Liver (tissue), 8 donors: ENCODE measurements at regions not wholly inside any gene's neighbourhood (a gene's known extent, or its start where the extent isn't known, plus 50 kb on each side); places are given as distances from the start of the nearest gene placed in this dataset.

ENCODE experiments used
- DNase-seq: peaks from one replicate; pipeline ENCODE4 v3.0.0-alpha.2; 2017; ENCODE audit warnings: low spot score
- H3K27ac ChIP-seq, 2 donors: one replicate each; pipeline ENCODE4 v1.7.0; 2013; ENCODE audit warnings: inconsistent platforms in 2 of 2, low read length in 2 of 2, control low read depth in 1 of 2, low read depth in 1 of 2, mild to moderate bottlenecking in 1 of 2
- H3K27me3 ChIP-seq, 4 donors: one replicate each; pipeline versions ENCODE4 v1.6.1 to v1.7.0; 2013; ENCODE audit warnings: low read length in 3 of 4, inconsistent platforms in 1 of 4, mild to moderate bottlenecking in 1 of 4, moderate library complexity in 1 of 4; ENCODE audit not compliant: control insufficient read depth in 4 of 4, insufficient read depth in 4 of 4
- H3K36me3 ChIP-seq, 4 donors: one replicate each; pipeline versions ENCODE4 v1.6.1 to v1.7.0; 2013; ENCODE audit warnings: low read length in 3 of 4, mild to moderate bottlenecking in 3 of 4, low read depth in 1 of 4, moderate library complexity in 1 of 4; ENCODE audit not compliant: control insufficient read depth in 4 of 4, insufficient read depth in 3 of 4
- H3K4me1 ChIP-seq, 4 donors: one replicate each; pipeline versions ENCODE4 v1.6.1 to v1.7.0; 2013; ENCODE audit warnings: low read length in 3 of 4, mild to moderate bottlenecking in 3 of 4, moderate library complexity in 1 of 4; ENCODE audit not compliant: control insufficient read depth in 4 of 4, insufficient read depth in 4 of 4
- H3K4me3 ChIP-seq, 3 donors: one replicate each; pipeline versions ENCODE4 v1.6.1 to v1.7.0; 2013; ENCODE audit warnings: low read length in 3 of 3, control low read depth in 1 of 3, low read depth in 1 of 3, mild to moderate bottlenecking in 1 of 3
- H3K9ac ChIP-seq, 2 donors: one replicate each; pipeline ENCODE4 v1.7.0; 2013; ENCODE audit warnings: low read length in 2 of 2, mild to moderate bottlenecking in 2 of 2, moderate library complexity in 2 of 2, control low read depth in 1 of 2, low read depth in 1 of 2
- H3K9me3 ChIP-seq, 4 donors: one replicate each; pipeline versions ENCODE4 v1.6.1 to v1.7.0; 2013; ENCODE audit warnings: low read length in 3 of 4; ENCODE audit not compliant: control insufficient read depth in 4 of 4
- EGR1 ChIP-seq, 2 donors: IDR thresholded peaks; 2 replicates each; pipeline ENCODE4 v1.6.1; 2016 to 2018; ENCODE audit warnings: antibody characterized with exemption in 2 of 2, low read depth in 2 of 2
- FOXA1 ChIP-seq: IDR thresholded peaks from 2 replicates; pipeline ENCODE4 v1.6.1; 2016; ENCODE audit warnings: antibody characterized with exemption
- FOXA2 ChIP-seq: IDR thresholded peaks from 2 replicates; pipeline ENCODE4 v1.6.1; 2016; ENCODE audit warnings: antibody characterized with exemption
- HNF4A ChIP-seq, 2 donors: conservative IDR thresholded peaks; 2 replicates each; pipeline ENCODE4 v1.6.1; 2016; ENCODE audit warnings: antibody characterized with exemption in 2 of 2, mild to moderate bottlenecking in 2 of 2
- HNF4G ChIP-seq: IDR thresholded peaks from 2 replicates; pipeline ENCODE4 v1.6.1; 2016; ENCODE audit warnings: antibody characterized with exemption
- JUND ChIP-seq, 2 donors: IDR thresholded peaks; 2 replicates each; pipeline ENCODE4 v1.6.1; 2016; ENCODE audit warnings: antibody characterized with exemption in 2 of 2
- MAX ChIP-seq: IDR thresholded peaks from 2 replicates; pipeline ENCODE4 v1.6.1; 2016; ENCODE audit warnings: antibody characterized with exemption
- NR2F2 ChIP-seq: IDR thresholded peaks from 2 replicates; pipeline ENCODE4 v1.6.1; 2016; ENCODE audit warnings: antibody characterized with exemption
- RAD21 ChIP-seq, 2 donors: IDR thresholded peaks; 2 replicates each; pipeline ENCODE4 v1.6.1; 2016; ENCODE audit warnings: antibody characterized with exemption in 2 of 2, mild to moderate bottlenecking in 2 of 2
- RXRA ChIP-seq, 2 donors: IDR thresholded peaks; 2 replicates each; pipeline ENCODE4 v1.6.1; 2017 to 2018; ENCODE audit warnings: antibody characterized with exemption in 2 of 2, mild to moderate bottlenecking in 1 of 2
- TAF1 ChIP-seq: conservative IDR thresholded peaks from 2 replicates; pipeline ENCODE4 v1.6.1; 2016; ENCODE audit warnings: antibody characterized with exemption, mild to moderate bottlenecking
- YY1 ChIP-seq: IDR thresholded peaks from 2 replicates; pipeline ENCODE4 v1.6.1; 2016; ENCODE audit warnings: antibody characterized with exemption, mild to moderate bottlenecking
- WGBS: extraction: QIAGEN DNeasy Blood & Tissue Kit; methylation state at CpG from one replicate; pipeline ENCODE4 v1.1.7; 2013; 5-methylcytosine and 5-hydroxymethylcytosine counted together
- TF ChIP-seq, protein P1 (sequence below): fragments of 150-350 bp; IDR thresholded peaks from 2 replicates; pipeline ENCODE4 v1.5.1; 2017; ENCODE audit warnings: improper control_type of control experiment, low read depth, low read length; ENCODE audit not compliant: missing input control
- TF ChIP-seq, protein P2 (sequence below): IDR thresholded peaks from 2 replicates; pipeline ENCODE4 v1.6.1; 2016; ENCODE audit warnings: antibody characterized with exemption, mild to moderate bottlenecking
- TF ChIP-seq, protein P3 (sequence below): IDR thresholded peaks from 2 replicates; pipeline ENCODE4 v1.6.1; 2016; ENCODE audit warnings: antibody characterized with exemption
- donor health status: healthy.
- donor health status: healthy.
- donor health status: healthy.
- donor health status: healthy.
- donor health status: healthy.

GRCh38 chr12:30806989-30807694 lies 52.4 kb upstream of the CAPRIN2 start:
- no peaks in the 10 kb centered on the region for H3K36me3 ChIP-seq
- TF ChIP-seq RXRA (IDR thresholded peaks at IDR 0.05) (no peak), RAD21 (IDR thresholded peaks at IDR 0.05) (peak; percentile 93 to 98)
- TF ChIP-seq, protein P1, sequence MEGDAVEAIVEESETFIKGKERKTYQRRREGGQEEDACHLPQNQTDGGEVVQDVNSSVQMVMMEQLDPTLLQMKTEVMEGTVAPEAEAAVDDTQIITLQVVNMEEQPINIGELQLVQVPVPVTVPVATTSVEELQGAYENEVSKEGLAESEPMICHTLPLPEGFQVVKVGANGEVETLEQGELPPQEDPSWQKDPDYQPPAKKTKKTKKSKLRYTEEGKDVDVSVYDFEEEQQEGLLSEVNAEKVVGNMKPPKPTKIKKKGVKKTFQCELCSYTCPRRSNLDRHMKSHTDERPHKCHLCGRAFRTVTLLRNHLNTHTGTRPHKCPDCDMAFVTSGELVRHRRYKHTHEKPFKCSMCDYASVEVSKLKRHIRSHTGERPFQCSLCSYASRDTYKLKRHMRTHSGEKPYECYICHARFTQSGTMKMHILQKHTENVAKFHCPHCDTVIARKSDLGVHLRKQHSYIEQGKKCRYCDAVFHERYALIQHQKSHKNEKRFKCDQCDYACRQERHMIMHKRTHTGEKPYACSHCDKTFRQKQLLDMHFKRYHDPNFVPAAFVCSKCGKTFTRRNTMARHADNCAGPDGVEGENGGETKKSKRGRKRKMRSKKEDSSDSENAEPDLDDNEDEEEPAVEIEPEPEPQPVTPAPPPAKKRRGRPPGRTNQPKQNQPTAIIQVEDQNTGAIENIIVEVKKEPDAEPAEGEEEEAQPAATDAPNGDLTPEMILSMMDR, result peak; percentile 85
- H3K27ac ChIP-seq, result no peak overlapping the region
- no peaks in the 10 kb centered on the region for H3K9me3 ChIP-seq
- WGBS, result 59% methylated on average over 7 of the region's 7 CpGs
- H3K9ac ChIP-seq, result no peak overlapping the region
- H3K4me1 ChIP-seq, result peaks cover 0 to 2% (median under 1%) of the 10 kb centered on the region in 4 donors
- DNase-seq, result no peak
- no peaks in the 10 kb centered on the region for H3K27me3 ChIP-seq
- H3K4me3 ChIP-seq, result no peak overlapping the region

DNA sequence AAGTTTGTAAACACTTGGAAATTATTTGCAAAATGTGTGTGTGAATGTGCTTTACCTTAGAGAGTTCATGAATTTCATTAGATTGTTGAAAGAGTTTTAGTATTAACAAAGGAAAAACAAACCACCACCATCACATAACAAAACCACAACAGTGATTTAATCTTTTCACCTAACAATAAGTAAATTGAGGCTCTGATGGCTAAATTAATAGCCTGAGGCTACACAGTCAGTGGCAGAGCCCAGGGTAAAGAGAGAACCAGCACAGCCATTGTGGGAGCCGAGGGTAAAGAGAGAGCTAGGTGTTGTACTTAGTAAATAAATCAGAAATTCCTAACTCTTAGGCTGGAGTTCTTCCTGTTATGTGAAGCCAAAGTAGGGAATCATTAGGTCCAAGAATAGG lies 51.2 kb upstream of the CAPRIN2 start:
- H3K9ac ChIP-seq, result no peak overlapping the region
- TF ChIP-seq, protein P1, result no peak
- TF ChIP-seq TAF1 (no peak), RXRA (IDR thresholded peaks at IDR 0.05) (no peak), HNF4G (no peak), HNF4A (conservative IDR thresholded peaks at IDR 0.05) (no peak), NR2F2 (no peak), EGR1 (IDR thresholded peaks at IDR 0.05; ENCODE audit: low read depth in 2 of 2) (no peak), JUND (IDR thresholded peaks at IDR 0.05) (no peak), FOXA1 (no peak), YY1 (no peak), MAX (no peak), RAD21 (IDR thresholded peaks at IDR 0.05) (no peak), FOXA2 (no peak)
- TF ChIP-seq, protein P2, sequence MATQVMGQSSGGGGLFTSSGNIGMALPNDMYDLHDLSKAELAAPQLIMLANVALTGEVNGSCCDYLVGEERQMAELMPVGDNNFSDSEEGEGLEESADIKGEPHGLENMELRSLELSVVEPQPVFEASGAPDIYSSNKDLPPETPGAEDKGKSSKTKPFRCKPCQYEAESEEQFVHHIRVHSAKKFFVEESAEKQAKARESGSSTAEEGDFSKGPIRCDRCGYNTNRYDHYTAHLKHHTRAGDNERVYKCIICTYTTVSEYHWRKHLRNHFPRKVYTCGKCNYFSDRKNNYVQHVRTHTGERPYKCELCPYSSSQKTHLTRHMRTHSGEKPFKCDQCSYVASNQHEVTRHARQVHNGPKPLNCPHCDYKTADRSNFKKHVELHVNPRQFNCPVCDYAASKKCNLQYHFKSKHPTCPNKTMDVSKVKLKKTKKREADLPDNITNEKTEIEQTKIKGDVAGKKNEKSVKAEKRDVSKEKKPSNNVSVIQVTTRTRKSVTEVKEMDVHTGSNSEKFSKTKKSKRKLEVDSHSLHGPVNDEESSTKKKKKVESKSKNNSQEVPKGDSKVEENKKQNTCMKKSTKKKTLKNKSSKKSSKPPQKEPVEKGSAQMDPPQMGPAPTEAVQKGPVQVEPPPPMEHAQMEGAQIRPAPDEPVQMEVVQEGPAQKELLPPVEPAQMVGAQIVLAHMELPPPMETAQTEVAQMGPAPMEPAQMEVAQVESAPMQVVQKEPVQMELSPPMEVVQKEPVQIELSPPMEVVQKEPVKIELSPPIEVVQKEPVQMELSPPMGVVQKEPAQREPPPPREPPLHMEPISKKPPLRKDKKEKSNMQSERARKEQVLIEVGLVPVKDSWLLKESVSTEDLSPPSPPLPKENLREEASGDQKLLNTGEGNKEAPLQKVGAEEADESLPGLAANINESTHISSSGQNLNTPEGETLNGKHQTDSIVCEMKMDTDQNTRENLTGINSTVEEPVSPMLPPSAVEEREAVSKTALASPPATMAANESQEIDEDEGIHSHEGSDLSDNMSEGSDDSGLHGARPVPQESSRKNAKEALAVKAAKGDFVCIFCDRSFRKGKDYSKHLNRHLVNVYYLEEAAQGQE, result no peak
- TF ChIP-seq, protein P3, sequence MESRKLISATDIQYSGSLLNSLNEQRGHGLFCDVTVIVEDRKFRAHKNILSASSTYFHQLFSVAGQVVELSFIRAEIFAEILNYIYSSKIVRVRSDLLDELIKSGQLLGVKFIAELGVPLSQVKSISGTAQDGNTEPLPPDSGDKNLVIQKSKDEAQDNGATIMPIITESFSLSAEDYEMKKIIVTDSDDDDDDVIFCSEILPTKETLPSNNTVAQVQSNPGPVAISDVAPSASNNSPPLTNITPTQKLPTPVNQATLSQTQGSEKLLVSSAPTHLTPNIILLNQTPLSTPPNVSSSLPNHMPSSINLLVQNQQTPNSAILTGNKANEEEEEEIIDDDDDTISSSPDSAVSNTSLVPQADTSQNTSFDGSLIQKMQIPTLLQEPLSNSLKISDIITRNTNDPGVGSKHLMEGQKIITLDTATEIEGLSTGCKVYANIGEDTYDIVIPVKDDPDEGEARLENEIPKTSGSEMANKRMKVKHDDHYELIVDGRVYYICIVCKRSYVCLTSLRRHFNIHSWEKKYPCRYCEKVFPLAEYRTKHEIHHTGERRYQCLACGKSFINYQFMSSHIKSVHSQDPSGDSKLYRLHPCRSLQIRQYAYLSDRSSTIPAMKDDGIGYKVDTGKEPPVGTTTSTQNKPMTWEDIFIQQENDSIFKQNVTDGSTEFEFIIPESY, result no peak
- H3K4me3 ChIP-seq, result no peak overlapping the region
- 78% methylated on average over 1 of the region's 1 CpG for WGBS
- DNase-seq, result no peak
- no peaks in the 10 kb centered on the region for H3K9me3 ChIP-seq
- H3K27me3 ChIP-seq, result no peaks in the 10 kb centered on the region
- H3K4me1 ChIP-seq, result peaks cover 0 to 2% (median under 1%) of the 10 kb centered on the region in 4 donors
- no peaks in the 10 kb centered on the region for H3K36me3 ChIP-seq
- no peak overlapping the region for H3K27ac ChIP-seq
